GM12878 (cell line): ENCODE measurements at regions not wholly inside any gene's neighbourhood (a gene's known extent, or its start where the extent isn't known, plus 50 kb on each side); places are given as distances from the start of the nearest gene placed in this dataset.

Experiments used
- ATAC-seq: fragments of 200-7000 bp; cut with Tn5 transposase; 3 replicates; pipeline ENCODE4 v1.9.1; 2020; ENCODE audit warnings: mild to moderate bottlenecking, moderate library complexity
- BruUV-seq: library from RNA; stranded (reverse); fragments of 400-500 nt; replicated peaks from 2 replicates; lab custom pipeline; 2021; lab: Mats Ljungman, UMichigan
- CTCF ChIA-PET: fragments of 300-600 bp; sonication (Branson Sonifier 250); formaldehyde crosslinking; extraction: SDS; loops from one replicate; lab custom pipeline; 2021; ENCODE audit warnings: inconsistent platforms; lab: Yijun Ruan, JAX
- POLR2A ChIA-PET: fragments of 350-600 bp; formaldehyde crosslinking; extraction: SDS; loops from one replicate; lab custom pipeline; 2021; ENCODE audit warnings: inconsistent platforms; lab: Charles Lee
- RAD21 ChIA-PET: fragments of 300-600 bp; sonication (Branson Sonifier 250); formaldehyde crosslinking; loops from one replicate; lab custom pipeline; 2023; ENCODE audit warnings: antibody characterized with exemption; ENCODE audit not compliant: unreplicated experiment; lab: Charles Lee
- SMC1A ChIA-PET: fragments of 300-600 bp; sonication (Branson Sonifier 250); formaldehyde crosslinking; loops from one replicate; lab custom pipeline; 2023; ENCODE audit not compliant: unreplicated experiment, uncharacterized antibody; lab: Charles Lee
- DNase-seq: peaks from one replicate; pipeline ENCODE4 v3.0.0-alpha.2; 2011; ENCODE audit warnings: low read depth, low spot score
- FAIRE-seq: peaks from 3 replicates; lab custom pipeline; 2011; peaks lifted over from hg19 to GRCh38; lab: Jason Lieb, UNC
- H2AFZ ChIP-seq: 2 replicates; pipeline ENCODE4 v1.6.0; 2011; ENCODE audit warnings: low read depth, low read length, control low read depth; ENCODE audit not compliant: control insufficient read depth
- H3K27ac ChIP-seq: 2 replicates; pipeline ENCODE4 v1.5.1; 2011; ENCODE audit warnings: control low read depth; ENCODE audit not compliant: control insufficient read depth, insufficient read depth
- H3K27me3 ChIP-seq, 2 experiments: replicated peaks in 1 of 2; 2 replicates each; pipeline versions ENCODE4 v1.6.0 to v1.6.1; 2011; ENCODE audit warnings: low read length in 1 of 2; ENCODE audit not compliant: control insufficient read depth in 2 of 2, insufficient read depth in 2 of 2
- H3K36me3 ChIP-seq, 2 experiments: 2 replicates each; pipeline ENCODE4 v1.5.1; 2011; ENCODE audit warnings: low read length in 1 of 2; ENCODE audit not compliant: control insufficient read depth in 2 of 2, insufficient read depth in 2 of 2
- H3K4me1 ChIP-seq: 2 replicates; pipeline ENCODE4 v1.6.1; 2011; ENCODE audit warnings: mild to moderate bottlenecking, low read length, moderate library complexity, mixed read lengths; ENCODE audit not compliant: control insufficient read depth, insufficient read depth
- H3K4me2 ChIP-seq: 2 replicates; pipeline ENCODE4 v1.6.0; 2011; ENCODE audit warnings: control low read depth; ENCODE audit not compliant: control insufficient read depth, insufficient read depth
- H3K4me3 ChIP-seq: fragments of 200-600 bp; sonication (generic); 2 replicates; pipeline ENCODE4 v1.5.1; 2016
- H3K79me2 ChIP-seq: 2 replicates; pipeline ENCODE4 v1.6.0; 2011; ENCODE audit warnings: low read length; ENCODE audit not compliant: control insufficient read depth, insufficient read depth
- H3K9ac ChIP-seq: 2 replicates; pipeline ENCODE4 v1.8.0; 2011; ENCODE audit warnings: low read length, control low read depth, mixed read lengths; ENCODE audit not compliant: control insufficient read depth, insufficient read depth
- H3K9me3 ChIP-seq: replicated peaks from 3 replicates; pipeline ENCODE4 v1.5.1; 2011; ENCODE audit warnings: mild to moderate bottlenecking, low read length; ENCODE audit not compliant: control insufficient read depth, insufficient read depth
- H4K20me1 ChIP-seq: 2 replicates; pipeline ENCODE4 v1.6.0; 2011; ENCODE audit not compliant: control insufficient read depth, insufficient read depth
- ESRRA ChIP-seq: IDR thresholded peaks from 2 replicates; pipeline ENCODE4 v1.6.1; 2012; ENCODE audit warnings: mild to moderate bottlenecking, low read length, improper control_type of control experiment
- KLF5 ChIP-seq: fragments of 450-650 bp; IDR thresholded peaks from 2 replicates; pipeline ENCODE4 v1.6.1; 2014; ENCODE audit warnings: mild to moderate bottlenecking; ENCODE audit not compliant: partially characterized antibody
- RB1 ChIP-seq: fragments of 450-650 bp; formaldehyde crosslinking; IDR thresholded peaks from 2 replicates; pipeline ENCODE4 v1.6.1; 2017; ENCODE audit warnings: mild to moderate bottlenecking, borderline replicate concordance
- WRNIP1 ChIP-seq: IDR thresholded peaks from 2 replicates; pipeline ENCODE4 v1.6.1; 2011; ENCODE audit warnings: low read depth, low read length, improper control_type of control experiment, borderline replicate concordance
- WGBS: methylation state at CpG from one replicate; pipeline ENCODE4 v1.1.6; 2016; ENCODE audit warnings: low lambda C conversion rate; ENCODE audit not compliant: insufficient replicate concordance, insufficient coverage; ENCODE audit errors: missing lambda C conversion rate; 5-methylcytosine and 5-hydroxymethylcytosine counted together
- in situ Hi-C: fragments of 300-500 bp; cut with MboI; formaldehyde crosslinking; loops from 9 replicates; pipeline ENCODE4 v1.14.3; 2018; ENCODE audit warnings: mixed read lengths
- intact Hi-C: fragments of 100-400 bp; cut with micrococcal nuclease; formaldehyde crosslinking; loops from one replicate; pipeline ENCODE4 v1.14.2; 2022; ENCODE audit not compliant: unreplicated experiment
- TF ChIP-seq, protein P1 (sequence below): fragments of 450-650 bp; IDR thresholded peaks from 2 replicates; pipeline ENCODE4 v1.6.1; 2017; ENCODE audit warnings: mild to moderate bottlenecking, low read depth, inconsistent platforms; ENCODE audit not compliant: poor library complexity, severe bottlenecking
- TF ChIP-seq, protein P2 (sequence below): IDR thresholded peaks from 2 replicates; pipeline ENCODE4 v1.6.1; 2011; ENCODE audit warnings: borderline replicate concordance, low read depth, mild to moderate bottlenecking, moderate library complexity, mixed read lengths, low read length; ENCODE audit not compliant: insufficient read depth; ENCODE audit errors: extremely low read length

DNA sequence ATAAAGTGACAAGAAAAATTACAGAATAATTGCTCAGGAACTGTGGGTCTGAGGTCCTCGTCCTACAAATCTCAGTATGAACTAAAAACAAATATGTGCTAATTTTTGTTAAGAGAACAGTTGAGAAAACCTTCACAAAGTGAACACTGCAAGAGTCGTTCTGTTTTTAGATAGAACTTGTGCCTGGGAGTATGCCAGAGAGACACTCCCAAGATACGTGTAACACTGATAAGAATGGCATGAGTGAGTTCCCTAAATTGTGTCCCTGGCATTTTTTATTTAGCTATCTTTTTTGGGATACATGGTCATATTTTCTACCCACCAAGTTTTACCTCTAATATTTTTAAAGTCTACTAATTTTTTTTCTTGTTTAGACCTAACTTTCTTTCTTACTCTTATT lies 860.0 kb upstream of the NR2F2 start:
- no peaks in the 10 kb centered on the region for H3K27me3 ChIP-seq
- 3% methylated on average over 3 of the region's 3 CpGs for whole genome bisulfite sequencing
- no peaks in the 10 kb centered on the region for H3K36me3 ChIP-seq
- H3K4me1 ChIP-seq: no peaks in the 10 kb centered on the region
- H3K9me3 ChIP-seq: no peaks in the 10 kb centered on the region
- H2AFZ ChIP-seq: no peak overlapping the region
- BruUV-seq: no TSS peak
- SMC1A ChIA-PET: interaction anchor here (0.6 to 2.1 kb wide), 11 partner anchors 10 to 211 kb away, joined by 3 to 10 read pairs (median 4); no protein-coding TSS in a partner anchor
- DNase-seq: no peak
- TF ChIP-seq, protein P1, sequence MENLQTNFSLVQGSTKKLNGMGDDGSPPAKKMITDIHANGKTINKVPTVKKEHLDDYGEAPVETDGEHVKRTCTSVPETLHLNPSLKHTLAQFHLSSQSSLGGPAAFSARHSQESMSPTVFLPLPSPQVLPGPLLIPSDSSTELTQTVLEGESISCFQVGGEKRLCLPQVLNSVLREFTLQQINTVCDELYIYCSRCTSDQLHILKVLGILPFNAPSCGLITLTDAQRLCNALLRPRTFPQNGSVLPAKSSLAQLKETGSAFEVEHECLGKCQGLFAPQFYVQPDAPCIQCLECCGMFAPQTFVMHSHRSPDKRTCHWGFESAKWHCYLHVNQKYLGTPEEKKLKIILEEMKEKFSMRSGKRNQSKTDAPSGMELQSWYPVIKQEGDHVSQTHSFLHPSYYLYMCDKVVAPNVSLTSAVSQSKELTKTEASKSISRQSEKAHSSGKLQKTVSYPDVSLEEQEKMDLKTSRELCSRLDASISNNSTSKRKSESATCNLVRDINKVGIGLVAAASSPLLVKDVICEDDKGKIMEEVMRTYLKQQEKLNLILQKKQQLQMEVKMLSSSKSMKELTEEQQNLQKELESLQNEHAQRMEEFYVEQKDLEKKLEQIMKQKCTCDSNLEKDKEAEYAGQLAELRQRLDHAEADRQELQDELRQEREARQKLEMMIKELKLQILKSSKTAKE: no peak
- no peak for TF ChIP-seq ESRRA
- no peak for TF ChIP-seq WRNIP1
- TF ChIP-seq RB1: no peak
- TF ChIP-seq KLF5: no peak
- TF ChIP-seq, protein P2, sequence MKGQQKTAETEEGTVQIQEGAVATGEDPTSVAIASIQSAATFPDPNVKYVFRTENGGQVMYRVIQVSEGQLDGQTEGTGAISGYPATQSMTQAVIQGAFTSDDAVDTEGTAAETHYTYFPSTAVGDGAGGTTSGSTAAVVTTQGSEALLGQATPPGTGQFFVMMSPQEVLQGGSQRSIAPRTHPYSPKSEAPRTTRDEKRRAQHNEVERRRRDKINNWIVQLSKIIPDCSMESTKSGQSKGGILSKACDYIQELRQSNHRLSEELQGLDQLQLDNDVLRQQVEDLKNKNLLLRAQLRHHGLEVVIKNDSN: no peak
- TF ChIP-seq, all 136 proteins: peak for 0
- Histone ChIP-seq H3K79me2 (no peaks in the 10 kb centered on the region), H3K27ac (no peak overlapping the region), H3K9ac (no peak overlapping the region), H4K20me1 (no peaks in the 10 kb centered on the region), H3K4me3 (no peak overlapping the region), H3K4me2 (no peak overlapping the region)
- POLR2A ChIA-PET: no interaction called here
- ATAC-seq: no peak
- CTCF ChIA-PET: interaction anchor here (0.7 to 2.0 kb wide), 4 partner anchors 10 to 279 kb away, joined by 3 to 8 read pairs (median 3); no protein-coding TSS in a partner anchor
- RAD21 ChIA-PET: interaction anchor here (1.0 to 1.8 kb wide), 3 partner anchors 18 to 182 kb away, joined by 3 to 5 read pairs (median 4); no protein-coding TSS in a partner anchor
- intact Hi-C loops: no loop called here
- in situ Hi-C loops: no loop called here
- FAIRE-seq: no peak
